OCI-LY3 (cell line): ENCODE measurements at regions not wholly inside any gene's neighbourhood (a gene's known extent, or its start where the extent isn't known, plus 50 kb on each side); places are given as distances from the start of the nearest gene placed in this dataset.

Source experiments
- EZH2phosphoT487 ChIP-seq: fragments of 200-600 bp; shearing (Covaris generic); IDR thresholded peaks from 2 replicates; pipeline ENCODE4 v1.6.1; 2018; ENCODE audit warnings: antibody characterized with exemption, mixed run types, low read depth
- TF ChIP-seq, protein P1 (sequence below): fragments of 200-600, 300-600 bp; sonication (generic); IDR thresholded peaks from 2 replicates; pipeline ENCODE4 v1.5.1; 2014; ENCODE audit warnings: antibody characterized with exemption, low read length, low read depth

DNA sequence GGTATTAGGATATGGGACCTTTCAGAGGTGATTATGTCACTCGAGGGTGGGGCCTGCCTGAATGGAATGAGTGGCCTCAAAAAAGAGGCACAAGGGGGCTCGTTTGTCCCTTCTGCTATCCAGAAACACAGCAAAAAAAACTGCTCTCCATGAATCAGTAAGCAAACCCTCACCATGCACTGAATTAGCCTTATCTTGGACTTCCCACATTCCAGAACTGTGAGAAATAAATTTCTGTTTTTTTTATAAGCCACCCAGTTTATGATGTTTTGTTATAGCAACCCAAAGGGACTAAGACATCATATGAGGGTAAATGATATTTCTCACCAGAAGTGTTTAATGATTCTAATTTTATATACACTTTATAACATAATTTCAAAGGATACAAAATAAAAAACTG lies 476.6 kb upstream of the EDIL3 start:
- TF ChIP-seq, protein P1, sequence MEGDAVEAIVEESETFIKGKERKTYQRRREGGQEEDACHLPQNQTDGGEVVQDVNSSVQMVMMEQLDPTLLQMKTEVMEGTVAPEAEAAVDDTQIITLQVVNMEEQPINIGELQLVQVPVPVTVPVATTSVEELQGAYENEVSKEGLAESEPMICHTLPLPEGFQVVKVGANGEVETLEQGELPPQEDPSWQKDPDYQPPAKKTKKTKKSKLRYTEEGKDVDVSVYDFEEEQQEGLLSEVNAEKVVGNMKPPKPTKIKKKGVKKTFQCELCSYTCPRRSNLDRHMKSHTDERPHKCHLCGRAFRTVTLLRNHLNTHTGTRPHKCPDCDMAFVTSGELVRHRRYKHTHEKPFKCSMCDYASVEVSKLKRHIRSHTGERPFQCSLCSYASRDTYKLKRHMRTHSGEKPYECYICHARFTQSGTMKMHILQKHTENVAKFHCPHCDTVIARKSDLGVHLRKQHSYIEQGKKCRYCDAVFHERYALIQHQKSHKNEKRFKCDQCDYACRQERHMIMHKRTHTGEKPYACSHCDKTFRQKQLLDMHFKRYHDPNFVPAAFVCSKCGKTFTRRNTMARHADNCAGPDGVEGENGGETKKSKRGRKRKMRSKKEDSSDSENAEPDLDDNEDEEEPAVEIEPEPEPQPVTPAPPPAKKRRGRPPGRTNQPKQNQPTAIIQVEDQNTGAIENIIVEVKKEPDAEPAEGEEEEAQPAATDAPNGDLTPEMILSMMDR = no peak
- no peak for TF ChIP-seq EZH2phosphoT487
